NB4 (cell line): ENCODE measurements at regions not wholly inside any gene's neighbourhood (a gene's known extent, or its start where the extent isn't known, plus 50 kb on each side); places are given as distances from the start of the nearest gene placed in this dataset.

Experiments
- MYC ChIP-seq: IDR thresholded peaks from 2 replicates; pipeline ENCODE4 v1.6.1; 2011; ENCODE audit warnings: low read depth, low read length
- POLR2A ChIP-seq: IDR thresholded peaks from 2 replicates; pipeline ENCODE4 v1.6.1; 2011; ENCODE audit warnings: mild to moderate bottlenecking; ENCODE audit not compliant: insufficient read length; ENCODE audit errors: extremely low read depth

- no peak for TF ChIP-seq MYC
- TF ChIP-seq POLR2A: no peak
These were observed 152.0 kb upstream of the SV2C start for GRCh38 chr5:75931175-75931574.
